ENCODE measurements at regions not wholly inside any gene's neighbourhood (a gene's known extent, or its start where the extent isn't known, plus 50 kb on each side); places are given as distances from the start of the nearest gene placed in this dataset.

DNA sequence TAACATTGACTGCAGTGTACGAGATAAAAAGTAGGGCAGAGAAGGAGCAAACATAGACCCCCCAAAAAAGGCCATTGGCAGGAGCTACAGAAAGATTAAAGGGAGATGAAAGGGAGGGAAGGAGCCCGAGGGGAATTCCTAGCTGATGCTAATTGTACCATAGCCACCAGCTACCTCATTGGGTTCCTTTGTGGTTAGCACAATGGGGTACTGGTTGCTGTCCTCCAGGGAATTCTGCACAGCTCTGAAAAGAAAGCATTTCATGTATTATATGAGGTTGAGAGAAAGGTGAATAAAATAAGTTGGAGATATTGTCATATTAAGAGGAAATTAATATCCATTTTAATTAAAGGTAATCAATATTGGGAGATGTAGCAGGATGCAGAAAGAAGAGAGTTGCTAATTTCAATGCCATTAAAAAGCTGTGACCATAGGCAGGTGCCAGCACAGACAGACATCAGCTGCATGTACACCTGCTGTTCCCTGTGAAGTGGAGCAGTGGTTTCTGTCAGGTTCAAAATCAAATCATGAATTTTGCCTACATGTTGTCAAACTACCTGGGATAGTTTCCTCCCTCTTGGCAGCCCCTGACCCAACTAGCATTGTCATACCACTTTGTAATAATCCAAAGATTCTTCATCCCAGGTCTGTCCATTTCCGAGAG lies 185.4 kb upstream of the DLGAP1 start:
- no peaks in the 10 kb centered on the region for H4K20me1 ChIP-seq (ENCODE audit: insufficient read depth, low read length, poor library complexity, severe bottlenecking)
- H3K9me3 ChIP-seq (ENCODE audit: insufficient read depth, low read depth, low read length): no peaks in the 10 kb centered on the region
- TF ChIP-seq EZH2phosphoT487 (IDR thresholded peaks at IDR 0.05; ENCODE audit: borderline replicate concordance): no peak
- TF ChIP-seq, protein P1, sequence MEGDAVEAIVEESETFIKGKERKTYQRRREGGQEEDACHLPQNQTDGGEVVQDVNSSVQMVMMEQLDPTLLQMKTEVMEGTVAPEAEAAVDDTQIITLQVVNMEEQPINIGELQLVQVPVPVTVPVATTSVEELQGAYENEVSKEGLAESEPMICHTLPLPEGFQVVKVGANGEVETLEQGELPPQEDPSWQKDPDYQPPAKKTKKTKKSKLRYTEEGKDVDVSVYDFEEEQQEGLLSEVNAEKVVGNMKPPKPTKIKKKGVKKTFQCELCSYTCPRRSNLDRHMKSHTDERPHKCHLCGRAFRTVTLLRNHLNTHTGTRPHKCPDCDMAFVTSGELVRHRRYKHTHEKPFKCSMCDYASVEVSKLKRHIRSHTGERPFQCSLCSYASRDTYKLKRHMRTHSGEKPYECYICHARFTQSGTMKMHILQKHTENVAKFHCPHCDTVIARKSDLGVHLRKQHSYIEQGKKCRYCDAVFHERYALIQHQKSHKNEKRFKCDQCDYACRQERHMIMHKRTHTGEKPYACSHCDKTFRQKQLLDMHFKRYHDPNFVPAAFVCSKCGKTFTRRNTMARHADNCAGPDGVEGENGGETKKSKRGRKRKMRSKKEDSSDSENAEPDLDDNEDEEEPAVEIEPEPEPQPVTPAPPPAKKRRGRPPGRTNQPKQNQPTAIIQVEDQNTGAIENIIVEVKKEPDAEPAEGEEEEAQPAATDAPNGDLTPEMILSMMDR (conservative IDR thresholded peaks at IDR 0.05; ENCODE audit: low read length): no peak
- H3F3A ChIP-seq (ENCODE audit: low read depth): no peaks in the 10 kb centered on the region
- no peaks in the 10 kb centered on the region for H3K9me2 ChIP-seq (replicated peaks; ENCODE audit: low read depth, low read length)
- no peak overlapping the region for H3K4me3 ChIP-seq (ENCODE audit: low read length, poor library complexity, severe bottlenecking)
- no peak overlapping the region for H2AFZ ChIP-seq (ENCODE audit: low read length)
- H3K9ac ChIP-seq (ENCODE audit: low read depth, low read length, poor library complexity, severe bottlenecking): no peak overlapping the region
- H3K27me3 ChIP-seq (ENCODE audit: insufficient read depth, low read length, poor library complexity, severe bottlenecking): no peaks in the 10 kb centered on the region
- H3K4me1 ChIP-seq (ENCODE audit: insufficient read depth, low read length, poor library complexity, severe bottlenecking): no peaks in the 10 kb centered on the region
- no peaks in the 10 kb centered on the region for H3K79me2 ChIP-seq (ENCODE audit: insufficient read depth, low read length)
- no peak overlapping the region for H3K4me2 ChIP-seq (ENCODE audit: low read depth, low read length, poor library complexity, severe bottlenecking)
- H3K36me3 ChIP-seq (ENCODE audit: insufficient read depth, low read length): no peaks in the 10 kb centered on the region

DNA sequence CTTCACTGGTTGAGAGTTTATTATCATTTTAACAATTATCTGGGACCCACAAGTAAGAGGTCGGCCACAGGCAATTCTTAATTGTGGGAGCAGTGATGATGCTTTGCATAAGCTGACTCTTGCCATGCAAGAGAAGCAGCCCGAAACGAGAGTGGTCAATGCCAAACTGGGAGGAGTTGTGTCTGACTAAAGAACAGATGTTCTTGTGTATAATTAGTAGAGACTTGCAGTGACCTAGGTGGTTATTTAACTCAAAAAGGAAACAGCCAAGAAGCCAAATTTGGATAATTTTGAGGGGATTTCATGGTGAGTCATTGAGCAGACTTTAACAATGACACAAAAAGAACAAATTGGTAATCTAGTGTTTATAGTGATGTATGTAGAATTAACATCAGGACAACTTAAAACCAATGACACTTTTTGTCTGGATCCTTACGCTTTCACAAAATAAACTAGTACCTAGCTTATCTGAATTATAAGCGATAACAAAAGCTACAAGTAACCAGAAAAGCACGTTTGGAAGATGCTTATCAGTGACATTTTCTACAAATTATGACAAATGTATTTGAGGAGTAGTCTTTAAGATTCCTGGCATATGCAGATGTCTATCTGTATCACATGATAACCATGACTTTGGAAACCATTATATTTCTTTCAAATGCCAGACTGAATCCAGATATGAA lies 184.7 kb upstream of the DLGAP1 start:
- Histone ChIP-seq H3K27me3 (ENCODE audit: insufficient read depth, low read length, poor library complexity, severe bottlenecking) (no peaks in the 10 kb centered on the region), H3K9me2 (replicated peaks; ENCODE audit: low read depth, low read length) (no peaks in the 10 kb centered on the region), H3K9ac (ENCODE audit: low read depth, low read length, poor library complexity, severe bottlenecking) (no peak overlapping the region), H3K9me3 (ENCODE audit: insufficient read depth, low read depth, low read length) (no peaks in the 10 kb centered on the region), H3K36me3 (ENCODE audit: insufficient read depth, low read length) (no peaks in the 10 kb centered on the region), H4K20me1 (ENCODE audit: insufficient read depth, low read length, poor library complexity, severe bottlenecking) (no peaks in the 10 kb centered on the region), H3K4me1 (ENCODE audit: insufficient read depth, low read length, poor library complexity, severe bottlenecking) (no peaks in the 10 kb centered on the region), H3K4me2 (ENCODE audit: low read depth, low read length, poor library complexity, severe bottlenecking) (no peak overlapping the region), H3F3A (ENCODE audit: low read depth) (no peaks in the 10 kb centered on the region), H3K4me3 (ENCODE audit: low read length, poor library complexity, severe bottlenecking) (no peak overlapping the region), H2AFZ (ENCODE audit: low read length) (no peak overlapping the region), H3K79me2 (ENCODE audit: insufficient read depth, low read length) (no peaks in the 10 kb centered on the region)
- TF ChIP-seq, protein P1 (conservative IDR thresholded peaks at IDR 0.05; ENCODE audit: low read length): no peak
- no peak for TF ChIP-seq EZH2phosphoT487 (IDR thresholded peaks at IDR 0.05; ENCODE audit: borderline replicate concordance)

DNA sequence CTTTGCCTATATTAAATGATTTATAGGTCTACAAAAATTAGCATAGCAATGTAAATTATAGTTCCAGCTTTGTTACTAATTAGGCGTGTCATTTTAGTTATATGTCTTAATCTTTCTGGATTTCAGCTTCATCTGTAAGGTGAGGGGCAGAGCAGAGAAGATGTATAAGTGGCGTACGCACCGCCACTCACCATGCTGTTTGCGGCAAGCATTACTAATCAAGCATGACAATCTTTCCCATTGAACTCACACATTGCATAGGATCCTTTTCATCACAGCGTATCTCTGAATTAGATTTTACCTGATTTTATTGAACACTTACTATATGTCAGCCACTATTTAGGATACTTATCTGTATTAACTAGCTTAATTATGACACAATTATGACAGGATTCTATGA lies 183.6 kb upstream of the DLGAP1 start:
- H3K36me3 ChIP-seq (ENCODE audit: insufficient read depth, low read length): no peaks in the 10 kb centered on the region
- H3K79me2 ChIP-seq (ENCODE audit: insufficient read depth, low read length): no peaks in the 10 kb centered on the region
- H3K4me1 ChIP-seq (ENCODE audit: insufficient read depth, low read length, poor library complexity, severe bottlenecking): no peaks in the 10 kb centered on the region
- H4K20me1 ChIP-seq (ENCODE audit: insufficient read depth, low read length, poor library complexity, severe bottlenecking): no peaks in the 10 kb centered on the region
- no peak overlapping the region for H3K4me3 ChIP-seq (ENCODE audit: low read length, poor library complexity, severe bottlenecking)
- H3K9me3 ChIP-seq (ENCODE audit: insufficient read depth, low read depth, low read length): no peaks in the 10 kb centered on the region
- no peaks in the 10 kb centered on the region for H3K27me3 ChIP-seq (ENCODE audit: insufficient read depth, low read length, poor library complexity, severe bottlenecking)
- H3K9me2 ChIP-seq (replicated peaks; ENCODE audit: low read depth, low read length): no peaks in the 10 kb centered on the region
- no peak overlapping the region for H3K4me2 ChIP-seq (ENCODE audit: low read depth, low read length, poor library complexity, severe bottlenecking)
- no peak overlapping the region for H3K9ac ChIP-seq (ENCODE audit: low read depth, low read length, poor library complexity, severe bottlenecking)
- no peak overlapping the region for H2AFZ ChIP-seq (ENCODE audit: low read length)
- TF ChIP-seq, protein P1 (conservative IDR thresholded peaks at IDR 0.05; ENCODE audit: low read length): no peak
- TF ChIP-seq EZH2phosphoT487 (IDR thresholded peaks at IDR 0.05; ENCODE audit: borderline replicate concordance): no peak
- no peaks in the 10 kb centered on the region for H3F3A ChIP-seq (ENCODE audit: low read depth)
